Esophagus squamous epithelium (tissue), 4 donors: ENCODE measurements at regions not wholly inside any gene's neighbourhood (a gene's known extent, or its start where the extent isn't known, plus 50 kb on each side); places are given as distances from the start of the nearest gene placed in this dataset.

Source experiments
- POLR2A ChIP-seq, 4 donors: fragments of 450-650 bp; IDR thresholded peaks; one replicate each; pipeline ENCODE4 v1.6.1; 2017; ENCODE audit warnings: antibody characterized with exemption in 4 of 4, mild to moderate bottlenecking in 4 of 4, moderate library complexity in 3 of 4
- TF ChIP-seq, protein P1 (sequence below), 6 experiments: fragments of 450-650 bp in 4 of 6; fragments of 200-600 bp in 2 of 6; sonication (generic) in 2 of 6; IDR thresholded peaks; one replicate each; pipeline ENCODE4 v1.5.1; 2016 to 2019; ENCODE audit warnings: antibody characterized with exemption in 6 of 6, mild to moderate bottlenecking in 4 of 6, moderate library complexity in 4 of 6

DNA sequence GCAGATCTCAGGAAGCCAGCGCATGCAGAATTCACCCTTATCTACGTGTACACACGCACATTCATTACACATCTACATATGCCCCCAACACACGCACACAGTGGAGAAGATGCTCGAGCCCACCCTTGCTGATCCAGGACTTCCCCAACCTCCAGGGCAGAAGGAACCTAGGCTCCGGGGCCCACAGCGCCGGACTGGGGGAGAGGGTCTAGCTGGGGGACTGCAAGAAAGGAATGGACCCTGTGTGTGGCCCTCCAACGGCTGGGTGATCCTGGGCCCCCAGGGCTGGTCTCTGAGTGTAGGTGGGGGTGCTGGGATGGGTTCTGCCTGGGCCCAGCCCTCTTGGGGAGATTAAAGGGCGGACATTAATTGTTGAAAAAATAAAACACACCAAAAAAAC lies 128.1 kb upstream of the C14orf180 start:
- TF ChIP-seq, protein P1, sequence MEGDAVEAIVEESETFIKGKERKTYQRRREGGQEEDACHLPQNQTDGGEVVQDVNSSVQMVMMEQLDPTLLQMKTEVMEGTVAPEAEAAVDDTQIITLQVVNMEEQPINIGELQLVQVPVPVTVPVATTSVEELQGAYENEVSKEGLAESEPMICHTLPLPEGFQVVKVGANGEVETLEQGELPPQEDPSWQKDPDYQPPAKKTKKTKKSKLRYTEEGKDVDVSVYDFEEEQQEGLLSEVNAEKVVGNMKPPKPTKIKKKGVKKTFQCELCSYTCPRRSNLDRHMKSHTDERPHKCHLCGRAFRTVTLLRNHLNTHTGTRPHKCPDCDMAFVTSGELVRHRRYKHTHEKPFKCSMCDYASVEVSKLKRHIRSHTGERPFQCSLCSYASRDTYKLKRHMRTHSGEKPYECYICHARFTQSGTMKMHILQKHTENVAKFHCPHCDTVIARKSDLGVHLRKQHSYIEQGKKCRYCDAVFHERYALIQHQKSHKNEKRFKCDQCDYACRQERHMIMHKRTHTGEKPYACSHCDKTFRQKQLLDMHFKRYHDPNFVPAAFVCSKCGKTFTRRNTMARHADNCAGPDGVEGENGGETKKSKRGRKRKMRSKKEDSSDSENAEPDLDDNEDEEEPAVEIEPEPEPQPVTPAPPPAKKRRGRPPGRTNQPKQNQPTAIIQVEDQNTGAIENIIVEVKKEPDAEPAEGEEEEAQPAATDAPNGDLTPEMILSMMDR (IDR thresholded peaks at IDR 0.05): no peak
- TF ChIP-seq POLR2A (IDR thresholded peaks at IDR 0.05): no peak
